ENCODE measurements at regions not wholly inside any gene's neighbourhood (a gene's known extent, or its start where the extent isn't known, plus 50 kb on each side); places are given as distances from the start of the nearest gene placed in this dataset.
"Not testable (repeated sequence)": the region's sequence is repeated elsewhere in the genome, so short reads cannot be mapped to it uniquely, and the experiment has no call there.

GRCh38 chr6:93835026-93835425 lies 415.7 kb upstream of the EPHA7 start:
- not testable (repeated sequence) for TF ChIP-seq CTCF, EZH2, EZH2phosphoT487 (IDR thresholded peaks at IDR 0.05)

All from neural progenitor cell (in vitro differentiated cells).